ENCODE measurements at regions not wholly inside any gene's neighbourhood (a gene's known extent, or its start where the extent isn't known, plus 50 kb on each side); places are given as distances from the start of the nearest gene placed in this dataset.

- TF ChIP-seq CTCF (IDR thresholded peaks at IDR 0.05), result no peak
- H3K4me1 ChIP-seq (ENCODE audit: control insufficient read depth in 1 of 2, insufficient read depth in 2 of 2, low read length in 2 of 2), result no peaks in the 10 kb centered on the region
- no peaks in the 10 kb centered on the region for H3K27me3 ChIP-seq (ENCODE audit: control insufficient read depth in 2 of 2, insufficient read depth in 2 of 2, low read length in 2 of 2)
- Mint-ChIP-seq H3K4me3 (no peak overlapping the region), H3K27ac (no peak overlapping the region), H3K27me3 (ENCODE audit: low read depth in 3 of 3) (peaks cover 0 to 3% (median 0%) of the 10 kb centered on the region in 3 donors), H3K9me3 (peaks cover 3 to 13% (median 9%) of the 10 kb centered on the region in 7 donors), H3K36me3 (no peaks in the 10 kb centered on the region), H3K4me1 (no peaks in the 10 kb centered on the region)
- H3K4me2 ChIP-seq (replicated peaks; ENCODE audit: extremely low read depth, low read length, poor library complexity, severe bottlenecking), result no peak overlapping the region
- no peak overlapping the region for H3K9ac ChIP-seq (ENCODE audit: insufficient read depth, low read length, poor library complexity, severe bottlenecking)
- H3K4me3 ChIP-seq (replicated peaks in 1 of 3; ENCODE audit: low read depth in 2 of 3, low read length in 3 of 3), result no peak overlapping the region
- no peaks in the 10 kb centered on the region for H3K79me2 ChIP-seq (ENCODE audit: insufficient read depth, low read length)
- no CpG with 5 or more reads among the region's 2 CpGs for WGBS (ENCODE audit: insufficient coverage)
- peaks cover 0 to 6% of the 10 kb centered on the region in 2 donors for H3K9me3 ChIP-seq (replicated peaks in 1 of 2; ENCODE audit: control insufficient read depth in 1 of 2, insufficient read depth in 1 of 2, low read length in 2 of 2)
- intact Hi-C loops (cut with micrococcal nuclease), result no loop called here
- no peak for DNase-seq
- H3K36me3 ChIP-seq (replicated peaks in 1 of 2; ENCODE audit: control insufficient read depth in 1 of 2, insufficient read depth in 2 of 2, low read length in 2 of 2), result no peaks in the 10 kb centered on the region
- no peak overlapping the region for H2AFZ ChIP-seq (ENCODE audit: insufficient read depth, low read depth, low read length, poor library complexity, severe bottlenecking)
- H4K20me1 ChIP-seq (ENCODE audit: insufficient read depth, low read length), result no peaks in the 10 kb centered on the region
- H3K27ac ChIP-seq (ENCODE audit: low read depth in 1 of 2, low read length in 2 of 2), result no peak overlapping the region
These were observed 356.1 kb downstream of the HNRNPD start for GRCh38 chr4:82017680-82018079.

- Mint-ChIP-seq H3K4me3 (no peak overlapping the region), H3K27me3 (ENCODE audit: low read depth in 3 of 3) (peaks cover 0 to 4% (median 2%) of the 10 kb centered on the region in 3 donors), H3K36me3 (no peaks in the 10 kb centered on the region), H3K9me3 (peaks cover 4 to 23% (median 12%) of the 10 kb centered on the region in 7 donors), H3K27ac (no peak overlapping the region), H3K4me1 (no peaks in the 10 kb centered on the region)
- Histone ChIP-seq H4K20me1 (ENCODE audit: insufficient read depth, low read length) (no peaks in the 10 kb centered on the region), H3K4me1 (ENCODE audit: control insufficient read depth in 1 of 2, insufficient read depth in 2 of 2, low read length in 2 of 2) (no peaks in the 10 kb centered on the region), H3K4me3 (replicated peaks in 1 of 3; ENCODE audit: low read depth in 2 of 3, low read length in 3 of 3) (no peak overlapping the region), H3K27ac (ENCODE audit: low read depth in 1 of 2, low read length in 2 of 2) (no peak overlapping the region), H2AFZ (ENCODE audit: insufficient read depth, low read depth, low read length, poor library complexity, severe bottlenecking) (no peak overlapping the region), H3K36me3 (replicated peaks in 1 of 2; ENCODE audit: control insufficient read depth in 1 of 2, insufficient read depth in 2 of 2, low read length in 2 of 2) (no peaks in the 10 kb centered on the region), H3K9ac (ENCODE audit: insufficient read depth, low read length, poor library complexity, severe bottlenecking) (no peak overlapping the region), H3K79me2 (ENCODE audit: insufficient read depth, low read length) (no peaks in the 10 kb centered on the region), H3K4me2 (replicated peaks; ENCODE audit: extremely low read depth, low read length, poor library complexity, severe bottlenecking) (no peak overlapping the region), H3K27me3 (ENCODE audit: control insufficient read depth in 2 of 2, insufficient read depth in 2 of 2, low read length in 2 of 2) (no peaks in the 10 kb centered on the region), H3K9me3 (replicated peaks in 1 of 2; ENCODE audit: control insufficient read depth in 1 of 2, insufficient read depth in 1 of 2, low read length in 2 of 2) (peaks cover 11 to 13% of the 10 kb centered on the region in 2 donors)
- TF ChIP-seq CTCF (IDR thresholded peaks at IDR 0.05), result no peak
- WGBS (ENCODE audit: insufficient coverage), result no CpG with 5 or more reads among the region's 1 CpG
- intact Hi-C loops (cut with micrococcal nuclease), result no loop called here
- DNase-seq, result no peak
These were observed 368.6 kb downstream of the HNRNPD start for GRCh38 chr4:82005158-82005557.

Measured in CD14-positive monocyte (primary cell).